ENCODE measurements at regions not wholly inside any gene's neighbourhood (a gene's known extent, or its start where the extent isn't known, plus 50 kb on each side); places are given as distances from the start of the nearest gene placed in this dataset.

GRCh38 chr10:83605783-83606630 lies 533.3 kb upstream of the GHITM start:
- Histone ChIP-seq H3K4me3 (ENCODE audit: low read depth, low read length) (no peak overlapping the region), H3K27me3 (no peaks in the 10 kb centered on the region), H3K9me3 (no peaks in the 10 kb centered on the region), H3K4me1 (no peaks in the 10 kb centered on the region), H3K36me3 (no peaks in the 10 kb centered on the region)
- no peak for DNase-seq
- no peak for TF ChIP-seq CTCF (IDR thresholded peaks at IDR 0.05; ENCODE audit: low read depth, low read length)

DNA sequence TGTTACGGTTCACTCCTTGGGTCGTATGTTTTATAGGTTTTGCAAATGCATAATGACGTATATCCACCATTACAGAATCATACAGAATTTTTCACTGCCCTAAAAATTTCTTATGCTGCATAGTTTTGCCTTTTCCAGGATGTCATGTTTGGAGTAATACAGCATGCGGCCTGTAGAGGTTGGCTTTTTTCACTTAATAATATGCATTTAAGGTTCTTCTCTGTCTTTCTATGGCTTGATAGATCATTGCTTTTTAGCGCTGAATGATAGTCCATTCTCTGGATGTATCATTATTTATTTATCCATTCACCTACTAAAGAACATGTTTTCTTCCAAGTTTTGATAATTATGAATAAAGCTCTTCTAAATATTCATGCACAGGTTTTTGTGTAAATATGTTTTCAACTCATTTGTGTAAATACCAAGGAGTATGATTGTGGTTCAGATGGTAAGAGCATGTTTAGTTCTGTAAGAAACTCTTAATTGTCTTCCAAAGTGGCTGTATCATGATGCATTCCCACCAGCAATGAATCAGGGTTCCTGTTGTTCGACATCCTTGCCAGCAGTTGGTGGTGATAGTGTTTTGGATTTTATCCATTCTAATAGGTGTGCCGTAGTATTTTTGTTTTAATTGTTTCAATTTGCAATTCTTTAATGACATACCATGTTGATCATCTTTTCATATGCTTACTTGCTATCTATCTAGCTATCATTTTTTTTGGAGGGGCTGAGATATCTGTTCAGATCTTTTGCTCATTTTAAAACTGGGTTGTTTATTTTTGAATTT lies 531.2 kb upstream of the GHITM start:
- no peak overlapping the region for H3K4me3 ChIP-seq (ENCODE audit: low read depth, low read length)
- no peaks in the 10 kb centered on the region for H3K36me3 ChIP-seq
- no peaks in the 10 kb centered on the region for H3K9me3 ChIP-seq
- no peaks in the 10 kb centered on the region for H3K27me3 ChIP-seq
- no peak for TF ChIP-seq CTCF (IDR thresholded peaks at IDR 0.05; ENCODE audit: low read depth, low read length)
- no peaks in the 10 kb centered on the region for H3K4me1 ChIP-seq
- no peak for DNase-seq

DNA sequence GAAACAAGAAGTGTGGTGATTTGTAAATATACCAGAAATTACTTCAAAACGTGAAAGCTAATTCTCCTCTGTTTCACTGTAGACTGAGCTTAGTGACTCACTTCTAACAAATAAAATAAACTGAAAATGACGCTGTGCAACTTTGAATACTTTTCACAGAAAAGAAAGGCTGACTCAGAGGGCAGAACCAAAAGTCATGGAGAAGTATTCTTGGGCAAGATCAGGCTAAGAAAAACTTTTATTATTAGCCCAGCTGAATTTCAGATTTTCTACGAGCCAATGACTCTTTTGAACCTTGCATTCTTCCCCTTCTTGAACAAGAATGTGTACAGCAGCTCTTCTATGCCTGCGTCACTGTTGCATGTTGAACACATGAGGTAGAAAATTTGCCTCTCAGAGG lies 527.3 kb upstream of the GHITM start:
- DNase-seq = no peak
- TF ChIP-seq CTCF (IDR thresholded peaks at IDR 0.05; ENCODE audit: low read depth, low read length) = no peak
- no peaks in the 10 kb centered on the region for H3K9me3 ChIP-seq
- H3K4me3 ChIP-seq (ENCODE audit: low read depth, low read length) = no peak overlapping the region
- H3K27me3 ChIP-seq = no peaks in the 10 kb centered on the region
- no peaks in the 10 kb centered on the region for H3K36me3 ChIP-seq
- no peaks in the 10 kb centered on the region for H3K4me1 ChIP-seq

- TF ChIP-seq CTCF (IDR thresholded peaks at IDR 0.05; ENCODE audit: low read depth, low read length) = no peak
- Histone ChIP-seq H3K4me3 (ENCODE audit: low read depth, low read length) (no peak overlapping the region), H3K36me3 (no peaks in the 10 kb centered on the region), H3K9me3 (no peaks in the 10 kb centered on the region), H3K4me1 (peaks cover 1% of the 10 kb centered on the region; the same call in 1 of the 2 replicates), H3K27me3 (no peaks in the 10 kb centered on the region)
- no peak for DNase-seq
Observed at GRCh38 chr10:83612746-83613145, 526.6 kb upstream of the GHITM start.

DNA sequence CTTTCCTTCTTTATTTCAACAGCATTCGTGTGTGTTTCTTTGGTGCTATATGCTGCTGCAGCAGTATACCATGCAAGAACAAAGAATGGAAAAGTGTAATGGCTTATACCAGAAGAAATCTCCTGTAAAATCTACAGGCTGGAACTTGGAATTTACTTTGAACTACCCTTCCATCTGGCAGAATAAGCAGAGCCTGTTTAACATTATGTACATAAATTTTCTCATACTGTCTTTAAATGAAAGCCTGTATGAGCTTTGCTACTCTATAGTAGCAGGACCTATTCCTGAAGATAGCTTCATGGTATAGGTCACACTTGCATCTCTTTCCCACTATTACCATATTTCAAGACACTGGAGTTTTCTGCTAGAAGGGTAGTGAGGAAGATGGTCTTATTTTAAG lies 522.1 kb upstream of the GHITM start:
- no peak for TF ChIP-seq CTCF (IDR thresholded peaks at IDR 0.05; ENCODE audit: low read depth, low read length)
- Histone ChIP-seq H3K27me3 (no peaks in the 10 kb centered on the region), H3K4me3 (ENCODE audit: low read depth, low read length) (no peak overlapping the region), H3K36me3 (no peaks in the 10 kb centered on the region), H3K4me1 (peaks cover 6% of the 10 kb centered on the region; the same call in 1 of the 2 replicates), H3K9me3 (no peaks in the 10 kb centered on the region)
- no peak for DNase-seq

All from BE2C (cell line).